Transverse colon (tissue), 4 donors: ENCODE measurements at regions not wholly inside any gene's neighbourhood (a gene's known extent, or its start where the extent isn't known, plus 50 kb on each side); places are given as distances from the start of the nearest gene placed in this dataset.

Source experiments
- EP300 ChIP-seq: sonication (generic); formaldehyde crosslinking; IDR thresholded peaks from one replicate; pipeline ENCODE4 v1.6.1; 2017; ENCODE audit warnings: antibody characterized with exemption, low read depth
- POLR2A ChIP-seq: fragments of 450-650 bp; IDR thresholded peaks from one replicate; pipeline ENCODE4 v1.6.1; 2016; ENCODE audit warnings: antibody characterized with exemption, mild to moderate bottlenecking, moderate library complexity
- POLR2AphosphoS5 ChIP-seq, 3 donors: sonication (generic); formaldehyde crosslinking; IDR thresholded peaks; one replicate each; pipeline ENCODE4 v1.6.1; 2016; ENCODE audit warnings: antibody characterized with exemption in 3 of 3
- TF ChIP-seq, protein P1 (sequence below), 5 experiments: fragments of 200-600 bp in 3 of 5; fragments of 450-650 bp in 2 of 5; sonication (generic) in 3 of 5; IDR thresholded peaks; 1 replicate in 2 of 5; 2 replicates in 3 of 5; pipeline ENCODE4 v1.5.1; 2016 to 2017; ENCODE audit warnings: antibody characterized with exemption in 5 of 5, inconsistent platforms in 3 of 5, mild to moderate bottlenecking in 2 of 5, moderate library complexity in 1 of 5

DNA sequence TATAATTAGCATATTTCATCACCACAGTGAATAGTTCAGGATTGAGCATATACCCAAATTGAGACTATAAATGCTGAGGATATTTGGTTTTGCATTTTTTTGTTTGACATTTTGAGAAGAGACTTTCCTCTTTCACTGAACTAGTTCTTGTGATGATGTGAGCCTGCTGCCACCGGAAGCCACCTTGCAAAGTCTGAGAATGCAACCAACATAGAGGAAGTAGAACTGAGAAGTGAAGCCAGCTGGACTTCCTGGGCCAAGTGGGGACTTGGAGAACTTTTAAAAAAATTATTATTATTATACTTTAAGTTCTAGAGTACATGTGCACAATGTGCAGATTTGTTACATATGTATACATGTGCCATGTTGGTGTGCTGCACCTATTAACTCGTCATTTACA lies 102.3 kb downstream of the RPE65 start:
- TF ChIP-seq, protein P1, sequence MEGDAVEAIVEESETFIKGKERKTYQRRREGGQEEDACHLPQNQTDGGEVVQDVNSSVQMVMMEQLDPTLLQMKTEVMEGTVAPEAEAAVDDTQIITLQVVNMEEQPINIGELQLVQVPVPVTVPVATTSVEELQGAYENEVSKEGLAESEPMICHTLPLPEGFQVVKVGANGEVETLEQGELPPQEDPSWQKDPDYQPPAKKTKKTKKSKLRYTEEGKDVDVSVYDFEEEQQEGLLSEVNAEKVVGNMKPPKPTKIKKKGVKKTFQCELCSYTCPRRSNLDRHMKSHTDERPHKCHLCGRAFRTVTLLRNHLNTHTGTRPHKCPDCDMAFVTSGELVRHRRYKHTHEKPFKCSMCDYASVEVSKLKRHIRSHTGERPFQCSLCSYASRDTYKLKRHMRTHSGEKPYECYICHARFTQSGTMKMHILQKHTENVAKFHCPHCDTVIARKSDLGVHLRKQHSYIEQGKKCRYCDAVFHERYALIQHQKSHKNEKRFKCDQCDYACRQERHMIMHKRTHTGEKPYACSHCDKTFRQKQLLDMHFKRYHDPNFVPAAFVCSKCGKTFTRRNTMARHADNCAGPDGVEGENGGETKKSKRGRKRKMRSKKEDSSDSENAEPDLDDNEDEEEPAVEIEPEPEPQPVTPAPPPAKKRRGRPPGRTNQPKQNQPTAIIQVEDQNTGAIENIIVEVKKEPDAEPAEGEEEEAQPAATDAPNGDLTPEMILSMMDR (IDR thresholded peaks at IDR 0.05) = no peak
- TF ChIP-seq POLR2A (no peak), EP300 (no peak), POLR2AphosphoS5 (IDR thresholded peaks at IDR 0.05) (no peak)
